ENCODE measurements at regions not wholly inside any gene's neighbourhood (a gene's known extent, or its start where the extent isn't known, plus 50 kb on each side); places are given as distances from the start of the nearest gene placed in this dataset.
"Not testable (repeated sequence)": the region's sequence is repeated elsewhere in the genome, so short reads cannot be mapped to it uniquely, and the experiment has no call there.

DNA sequence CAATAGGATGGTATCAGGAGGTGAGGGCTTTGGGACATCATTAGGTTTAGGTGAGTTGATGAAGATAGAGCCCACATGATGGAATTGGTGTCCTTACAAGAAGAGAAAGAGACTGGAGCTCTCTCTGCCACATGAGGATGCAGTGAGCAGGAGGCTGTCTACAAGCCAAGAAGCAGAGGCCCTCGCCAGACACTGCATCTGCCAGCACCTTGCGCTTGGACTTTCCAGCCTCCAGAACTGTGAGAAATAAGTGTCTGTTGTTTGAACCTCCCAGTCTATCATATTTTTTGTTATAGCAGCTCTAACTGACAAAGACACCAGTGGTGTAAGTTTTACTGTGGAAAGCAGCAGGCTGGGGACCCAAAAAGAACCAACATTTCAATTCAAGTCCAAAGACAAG, 571.1 kb upstream of the ID2 start:
- DNase-seq: no peak

DNA sequence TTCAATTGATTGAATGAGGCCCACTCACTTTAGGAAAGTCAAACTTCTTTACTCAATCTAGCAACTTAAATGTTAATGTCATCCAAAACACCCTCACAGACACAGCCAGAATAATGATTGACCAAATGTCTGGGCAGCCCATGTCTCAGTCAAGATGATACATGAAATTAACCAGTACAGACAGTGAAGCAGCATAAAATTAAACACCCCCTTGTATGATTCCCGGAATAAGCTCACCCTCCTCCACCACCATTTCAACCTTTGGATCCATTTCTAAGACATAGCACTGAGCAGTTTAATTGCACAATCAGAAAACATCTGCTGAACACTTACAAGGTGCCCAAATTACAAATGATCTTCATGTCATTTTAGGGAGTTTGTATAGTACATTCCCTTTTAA, 570.7 kb upstream of the ID2 start:
- no peak for DNase-seq

- DNase-seq: no peak
These were observed 566.4 kb upstream of the ID2 start for GRCh38 chr2:8115456-8115855.

DNA sequence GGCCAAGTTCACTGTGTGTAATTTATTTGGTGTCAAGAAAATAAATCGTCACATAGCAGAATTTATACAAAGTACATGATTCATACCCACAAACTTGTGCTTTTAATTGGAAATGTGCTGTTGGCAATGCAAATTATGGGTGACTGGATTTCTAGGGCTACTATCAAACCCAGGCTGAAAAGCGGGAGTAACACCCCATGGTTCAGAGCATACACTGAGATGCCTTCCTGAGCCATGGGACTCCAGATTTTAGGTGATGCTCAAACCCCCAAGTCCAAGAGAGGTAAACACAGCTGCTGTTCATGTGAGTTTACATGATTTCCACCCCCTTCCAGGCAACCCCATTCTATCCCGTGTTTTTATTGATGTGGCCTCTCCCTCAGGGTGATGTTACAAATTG, 565.9 kb upstream of the ID2 start:
- no peak for DNase-seq

GRCh38 chr2:8116661-8117060, 565.2 kb upstream of the ID2 start:
- DNase-seq: no peak

GRCh38 chr2:8118940-8119781, 562.7 kb upstream of the ID2 start:
- no peak for DNase-seq

DNA sequence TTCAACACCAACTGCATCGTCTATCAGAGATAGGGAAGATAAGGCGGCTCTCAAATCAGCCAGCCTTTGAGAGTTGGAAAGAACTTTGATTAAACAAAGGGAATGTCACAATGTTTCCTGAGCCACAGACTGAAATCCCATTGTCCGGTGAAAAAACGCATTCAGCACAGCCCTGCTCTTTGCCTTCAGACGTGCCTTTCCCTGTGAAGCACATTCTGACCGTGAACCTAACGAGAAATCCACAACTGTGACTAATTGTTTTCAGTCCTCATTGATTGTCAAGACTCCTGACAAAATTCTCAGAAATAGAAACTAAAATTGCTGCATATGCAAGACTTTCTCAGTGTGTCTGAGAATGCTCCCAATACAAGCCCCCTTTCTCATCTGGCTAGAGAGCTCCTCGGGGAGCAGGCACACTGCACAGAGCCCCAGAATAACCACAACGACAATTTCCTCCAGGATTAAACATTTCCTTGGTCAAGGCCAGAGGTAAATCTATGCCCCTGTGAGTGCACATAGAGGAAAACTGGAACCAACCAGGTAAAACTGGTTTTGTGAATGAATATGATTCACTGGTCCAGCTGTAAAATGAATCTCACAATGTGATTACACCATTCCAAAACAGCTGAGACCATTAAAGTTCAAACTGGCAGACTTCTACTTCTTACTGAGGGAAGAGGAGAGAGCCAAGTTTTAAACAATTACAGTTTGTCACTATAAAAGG, 561.9 kb upstream of the ID2 start:
- no peak for DNase-seq

DNA sequence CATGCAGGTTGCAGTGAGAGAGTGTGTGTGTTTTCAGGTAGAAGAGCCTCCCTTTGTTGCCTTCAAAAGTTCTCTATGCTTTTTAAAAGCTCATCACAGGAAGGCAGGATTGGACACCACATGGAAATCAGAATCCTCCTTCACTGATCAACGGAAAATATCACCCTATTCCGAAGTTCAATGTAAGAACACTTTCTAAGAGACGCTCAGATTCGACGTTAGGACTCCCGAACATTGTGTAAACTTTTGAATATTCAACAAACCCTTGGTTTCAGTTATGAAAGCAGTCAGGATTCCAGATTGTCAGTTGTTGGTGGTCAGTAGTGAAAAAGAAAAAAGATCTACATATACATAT, 561.4 kb upstream of the ID2 start:
- no peak for DNase-seq

- DNase-seq: no peak
These were observed 560.6 kb upstream of the ID2 start for GRCh38 chr2:8121022-8121825.

DNA sequence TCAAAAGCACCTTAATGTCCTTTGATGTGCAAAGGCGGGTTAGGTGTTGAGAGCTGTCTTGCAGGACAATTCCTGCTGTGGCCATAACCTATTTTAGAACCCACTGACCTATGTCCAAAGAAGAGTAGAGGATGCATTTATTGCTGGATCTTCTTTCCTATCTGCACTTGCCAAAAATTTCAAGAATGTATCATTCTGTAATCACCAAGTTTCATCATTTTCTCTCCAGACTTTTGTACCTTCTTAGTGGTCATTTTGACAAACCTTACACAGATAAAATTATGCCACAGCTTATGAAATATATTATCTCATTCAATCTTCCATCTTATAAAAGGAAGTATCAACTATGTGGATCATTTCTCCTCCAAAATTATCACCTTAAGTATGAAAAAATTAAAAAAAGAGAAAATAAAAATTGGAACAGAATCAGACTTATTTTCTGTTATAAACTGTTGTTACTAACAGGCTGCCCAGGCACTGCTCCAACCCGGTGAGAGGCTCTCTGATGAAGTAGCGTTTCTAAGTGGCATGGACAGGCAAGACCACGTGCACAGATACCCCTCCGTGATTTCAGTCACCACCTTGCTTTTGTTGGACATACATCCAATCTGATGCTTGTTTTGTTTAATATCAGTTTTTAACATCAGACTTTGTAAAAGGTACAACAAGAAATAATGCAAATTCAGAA, 559.9 kb upstream of the ID2 start:
- no peak for DNase-seq

DNA sequence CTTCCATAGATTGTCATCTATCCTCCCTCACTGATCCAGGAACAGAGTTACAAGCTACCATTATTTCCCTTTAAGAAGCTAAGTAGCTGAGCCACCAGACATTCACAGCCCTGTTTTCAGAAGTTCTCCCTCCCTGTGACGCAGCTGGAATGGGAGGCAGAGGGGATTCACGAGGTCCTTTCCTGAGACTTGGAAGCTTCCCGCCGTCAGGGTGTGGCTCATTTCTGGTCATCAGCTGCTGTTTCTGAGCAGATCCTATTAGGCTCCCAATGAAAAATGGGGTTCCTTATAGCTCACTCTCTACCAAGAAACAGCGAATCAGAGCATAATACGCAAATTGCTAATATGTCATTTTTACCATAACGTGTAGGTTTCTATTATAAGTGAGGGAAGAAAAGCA, 559.3 kb upstream of the ID2 start:
- no peak for DNase-seq

DNA sequence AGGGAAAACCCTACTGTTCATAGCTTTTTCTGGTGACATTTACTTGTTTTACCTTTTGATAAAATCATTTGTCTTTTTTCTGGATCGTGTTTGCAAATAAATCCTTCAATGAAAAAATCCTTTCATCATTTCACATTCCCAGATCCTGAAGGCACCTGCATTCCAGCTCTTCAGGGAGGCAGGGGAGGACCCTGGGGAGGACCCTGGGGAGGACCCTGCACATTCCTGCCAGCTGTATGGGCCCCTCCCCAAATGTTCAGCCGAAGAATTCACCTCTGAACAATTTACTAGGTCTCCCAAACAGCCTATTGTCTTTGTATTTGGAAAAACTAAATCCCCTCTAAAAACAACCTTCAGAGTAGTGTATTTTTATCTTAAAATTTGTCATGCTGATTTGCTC, 558.4 kb upstream of the ID2 start:
- no peak for DNase-seq

- no peak for DNase-seq
These were observed 555.8 kb upstream of the ID2 start for GRCh38 chr2:8125741-8126711.

- DNase-seq: no peak
These were observed 555.1 kb upstream of the ID2 start for GRCh38 chr2:8126783-8127182.

DNA sequence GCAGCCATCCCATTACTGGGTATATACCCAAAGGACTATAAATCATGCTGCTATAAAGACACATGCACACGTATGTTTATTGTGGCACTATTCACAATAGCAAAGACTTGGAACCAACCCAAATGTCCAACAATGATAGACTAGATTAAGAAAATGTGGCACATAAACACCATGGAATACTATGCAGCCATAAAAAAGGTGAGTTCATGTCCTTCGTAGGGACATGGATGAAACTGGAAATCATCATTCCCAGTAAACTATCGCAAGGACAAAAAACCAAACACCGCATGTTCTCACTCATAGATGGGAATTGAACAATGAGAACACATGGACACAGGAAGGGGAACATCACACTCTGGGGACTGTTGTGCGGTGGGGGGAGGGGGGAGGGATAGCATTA, 550.4 kb upstream of the ID2 start:
- not testable (repeated sequence) for DNase-seq

DNA sequence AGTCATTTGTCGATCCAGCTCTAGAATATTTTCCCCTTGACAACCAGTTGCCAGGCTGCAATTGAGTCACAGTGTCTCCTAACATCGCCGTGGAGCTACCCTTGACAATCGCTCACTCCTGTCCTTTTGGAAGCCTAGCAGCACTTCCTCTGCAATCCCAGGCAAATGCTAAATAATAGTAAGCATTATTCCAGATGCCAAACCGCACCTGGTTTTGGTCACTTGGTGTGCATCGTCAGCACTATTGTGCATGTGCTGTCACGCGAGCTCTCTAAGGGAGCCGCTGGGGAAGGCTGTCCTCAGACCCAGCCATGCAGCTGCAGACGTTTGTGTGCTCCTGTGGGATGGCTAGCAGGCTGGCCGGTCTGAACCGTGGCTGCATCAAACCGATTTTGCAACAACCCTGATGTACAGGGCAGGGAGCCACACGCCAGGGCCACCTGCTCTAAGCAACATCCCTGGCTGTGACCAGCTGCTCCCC, 549.5 kb upstream of the ID2 start:
- no peak for DNase-seq

DNA sequence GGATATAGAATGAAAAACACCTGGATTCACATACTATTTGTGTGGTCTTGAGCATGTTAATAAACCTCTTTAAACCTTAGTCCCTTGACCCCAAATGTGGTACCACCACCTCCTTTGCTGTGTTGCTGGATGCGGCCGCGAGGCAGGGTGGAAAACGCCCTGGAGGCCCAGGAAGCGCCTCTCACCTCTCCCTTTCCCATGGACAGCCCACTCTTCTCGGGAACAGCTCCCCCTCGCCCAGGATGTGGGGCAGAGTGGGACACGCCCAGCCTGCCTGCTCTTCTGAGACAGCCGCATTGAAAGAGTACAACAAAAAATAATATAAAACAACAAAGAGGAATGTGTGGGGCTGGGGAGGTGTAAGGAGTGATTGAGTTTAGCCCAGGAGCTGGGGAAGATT, 549.0 kb upstream of the ID2 start:
- no peak for DNase-seq

DNA sequence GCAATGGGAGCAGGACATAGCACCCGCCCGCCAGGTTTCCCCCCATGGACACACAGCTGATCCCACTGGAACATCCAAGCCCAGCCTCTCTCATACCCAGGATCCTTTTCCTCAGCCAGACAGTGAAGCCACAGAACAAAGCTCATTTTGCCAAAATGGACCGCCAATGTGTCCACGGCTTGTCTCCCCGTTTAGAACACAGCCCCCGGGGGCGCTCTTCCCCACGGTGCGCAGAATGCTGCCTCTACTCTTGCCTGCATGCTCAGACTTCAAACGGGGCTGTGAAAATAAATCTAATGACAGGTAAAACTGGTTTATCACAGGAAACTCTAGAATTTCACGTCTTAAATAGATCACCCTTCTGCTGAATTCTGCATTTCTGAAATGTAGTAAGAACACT, 548.5 kb upstream of the ID2 start:
- DNase-seq: no peak

- DNase-seq: no peak
These were observed 547.9 kb upstream of the ID2 start for GRCh38 chr2:8133913-8134472.

DNA sequence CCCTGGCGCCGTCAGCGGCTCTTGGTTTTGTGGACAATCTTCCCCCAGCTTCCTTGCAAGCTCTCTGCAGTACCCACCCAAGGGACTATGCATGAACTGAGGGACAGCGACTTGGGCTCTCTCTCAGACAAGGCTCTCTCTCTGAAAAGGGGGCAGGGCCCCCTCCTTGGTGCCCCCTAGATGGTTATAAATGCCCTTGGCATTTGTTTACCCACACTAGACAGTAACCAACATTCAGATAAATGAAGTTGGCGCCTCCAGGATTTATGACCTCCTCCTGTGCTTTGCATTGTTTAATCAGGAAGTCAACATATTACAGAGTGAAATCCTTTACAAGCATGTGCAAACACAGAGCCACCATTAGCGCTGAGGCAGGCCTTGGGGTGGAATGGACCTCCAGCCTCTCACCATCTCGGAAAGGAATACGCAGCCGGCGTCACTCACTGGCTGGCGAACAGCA, 547.4 kb upstream of the ID2 start:
- no peak for DNase-seq

GRCh38 chr2:8134985-8135682, 546.7 kb upstream of the ID2 start:
- DNase-seq: peak; percentile 49
